MM.1S (cell line): ENCODE measurements at regions not wholly inside any gene's neighbourhood (a gene's known extent, or its start where the extent isn't known, plus 50 kb on each side); places are given as distances from the start of the nearest gene placed in this dataset.

Experiments used
- CTCF ChIP-seq: fragments of 300-600 bp; sonication (generic); IDR thresholded peaks from 2 replicates; pipeline ENCODE4 v1.5.1; 2016; ENCODE audit warnings: antibody characterized with exemption, low read length, mixed read lengths
- EZH2 ChIP-seq: fragments of 300-600 bp; sonication (generic); optimal IDR thresholded peaks from 2 replicates; pipeline ENCODE3; 2017; ENCODE audit warnings: low read depth, mild to moderate bottlenecking, antibody characterized with exemption, low read length, mixed read lengths
- EZH2phosphoT487 ChIP-seq: fragments of 300-600 bp; sonication (generic); IDR thresholded peaks from 2 replicates; pipeline ENCODE4 v1.6.1; 2018; ENCODE audit warnings: antibody characterized with exemption, low read length

DNA sequence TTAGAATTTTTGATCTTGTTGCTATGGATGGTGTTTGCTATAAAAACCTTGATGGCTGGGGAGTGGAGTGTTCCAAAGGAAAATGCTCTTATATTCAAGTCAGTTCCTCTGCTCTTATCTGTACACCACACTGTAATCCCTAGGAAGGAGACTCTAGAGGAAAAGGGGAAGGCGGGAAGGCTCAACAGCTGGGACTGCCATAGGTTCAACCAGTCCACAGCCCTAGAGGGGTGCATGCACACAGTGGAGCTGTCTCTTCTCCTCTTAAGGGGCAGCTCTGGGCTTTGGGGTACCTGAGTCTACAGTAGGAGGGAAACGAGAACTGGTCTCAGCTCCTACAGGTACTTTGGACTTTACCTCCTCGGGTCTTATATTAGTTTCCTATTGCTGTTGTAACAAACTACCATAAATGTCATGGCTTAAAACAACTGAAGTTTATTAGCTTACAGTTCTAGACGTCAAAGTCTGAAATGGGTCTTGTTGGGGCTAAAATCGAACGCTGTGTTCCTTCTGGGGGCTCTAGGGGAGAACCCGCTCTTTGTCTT lies 77.2 kb upstream of the ZBED5 start:
- TF ChIP-seq CTCF (no peak), EZH2 (no peak), EZH2phosphoT487 (no peak)
